Naive thymus-derived CD4-positive, alpha-beta T cell (primary cell): ENCODE measurements at regions not wholly inside any gene's neighbourhood (a gene's known extent, or its start where the extent isn't known, plus 50 kb on each side); places are given as distances from the start of the nearest gene placed in this dataset.
"Not testable (repeated sequence)": the region's sequence is repeated elsewhere in the genome, so short reads cannot be mapped to it uniquely, and the experiment has no call there.

Experiments
- ATAC-seq: fragments of 150-1000 bp; cut with Tn5 transposase; 2 replicates; pipeline ENCODE4 v1.10.0; 2021; ENCODE audit warnings: mild to moderate bottlenecking, moderate library complexity
- CTCF ChIA-PET: fragments of 350-600 bp; sonication (Branson Sonifier 250); formaldehyde crosslinking; loops from one replicate; lab custom pipeline; 2021; ENCODE audit warnings: antibody characterized with exemption; lab: Charles Lee
- POLR2A ChIA-PET: fragments of 350-600 bp; sonication (Branson Sonifier 250); formaldehyde crosslinking; loops from one replicate; lab custom pipeline; 2021; ENCODE audit warnings: antibody characterized with exemption, inconsistent platforms; lab: Charles Lee
- DNase-seq, 9 donors: peaks; one replicate each; pipeline versions ENCODE4 v3.0.0 to v3.0.0-alpha.2; 2020 to 2022; ENCODE audit warnings: mixed read lengths in 1 of 9
- H3K27ac ChIP-seq: one replicate; pipeline ENCODE4 v1.7.0; 2013; ENCODE audit warnings: mild to moderate bottlenecking, low read depth, low read length, moderate library complexity
- H3K27me3 ChIP-seq, 2 donors: one replicate each; pipeline ENCODE4 v1.7.0; 2013; ENCODE audit warnings: low read length in 2 of 2, mild to moderate bottlenecking in 2 of 2, moderate library complexity in 2 of 2; ENCODE audit not compliant: control insufficient read depth in 2 of 2, insufficient read depth in 2 of 2
- H3K36me3 ChIP-seq, 3 experiments: 1 replicate in 2 of 3; 2 replicates in 1 of 3; pipeline ENCODE4 v1.7.0; 2013; ENCODE audit warnings: low read length in 3 of 3, mild to moderate bottlenecking in 3 of 3, moderate library complexity in 1 of 3; ENCODE audit not compliant: insufficient read depth in 3 of 3, control insufficient read depth in 2 of 3
- H3K4me1 ChIP-seq, 2 donors: one replicate each; pipeline ENCODE4 v1.7.0; 2013; ENCODE audit warnings: low read length in 2 of 2, mild to moderate bottlenecking in 2 of 2, moderate library complexity in 1 of 2; ENCODE audit not compliant: control insufficient read depth in 2 of 2, insufficient read depth in 2 of 2
- H3K4me3 ChIP-seq: 2 replicates; pipeline ENCODE4 v1.7.0; 2013; ENCODE audit warnings: mild to moderate bottlenecking, low read length
- H3K9me3 ChIP-seq, 3 experiments: 1 replicate in 2 of 3; 2 replicates in 1 of 3; pipeline ENCODE4 v1.7.0; 2013; ENCODE audit warnings: low read length in 3 of 3; ENCODE audit not compliant: control insufficient read depth in 2 of 3
- H3K27ac Mint-ChIP-seq, 9 donors: one replicate each; pipeline ENCODE4 v1.8.0; 2020 to 2022; ENCODE audit warnings: mixed read lengths in 9 of 9, mild to moderate bottlenecking in 8 of 9, moderate library complexity in 5 of 9, inconsistent platforms in 2 of 9
- H3K27me3 Mint-ChIP-seq, 5 donors: one replicate each; pipeline ENCODE4 v1.8.0; 2021 to 2022; ENCODE audit warnings: mixed read lengths in 5 of 5, mild to moderate bottlenecking in 1 of 5
- H3K36me3 Mint-ChIP-seq, 5 donors: one replicate each; pipeline ENCODE4 v1.8.0; 2020 to 2022; ENCODE audit warnings: mixed read lengths in 5 of 5, mild to moderate bottlenecking in 3 of 5, inconsistent platforms in 1 of 5
- H3K4me1 Mint-ChIP-seq, 7 donors: one replicate each; pipeline ENCODE4 v1.8.0; 2020 to 2022; ENCODE audit warnings: mixed read lengths in 7 of 7, mild to moderate bottlenecking in 3 of 7, inconsistent platforms in 1 of 7
- H3K4me3 Mint-ChIP-seq, 10 donors: one replicate each; pipeline ENCODE4 v1.8.0; 2020 to 2022; ENCODE audit warnings: mild to moderate bottlenecking in 10 of 10, mixed read lengths in 10 of 10, moderate library complexity in 6 of 10, inconsistent platforms in 2 of 10
- H3K9me3 Mint-ChIP-seq, 11 donors: one replicate each; pipeline ENCODE4 v1.8.0; 2020 to 2022; ENCODE audit warnings: mixed read lengths in 11 of 11, mild to moderate bottlenecking in 4 of 11, inconsistent platforms in 1 of 11, moderate library complexity in 1 of 11
- intact Hi-C, 2 donors: fragments of 100-400 bp; cut with micrococcal nuclease; formaldehyde crosslinking; loops; one replicate each; pipeline ENCODE4 v1.15.1; 2023

DNA sequence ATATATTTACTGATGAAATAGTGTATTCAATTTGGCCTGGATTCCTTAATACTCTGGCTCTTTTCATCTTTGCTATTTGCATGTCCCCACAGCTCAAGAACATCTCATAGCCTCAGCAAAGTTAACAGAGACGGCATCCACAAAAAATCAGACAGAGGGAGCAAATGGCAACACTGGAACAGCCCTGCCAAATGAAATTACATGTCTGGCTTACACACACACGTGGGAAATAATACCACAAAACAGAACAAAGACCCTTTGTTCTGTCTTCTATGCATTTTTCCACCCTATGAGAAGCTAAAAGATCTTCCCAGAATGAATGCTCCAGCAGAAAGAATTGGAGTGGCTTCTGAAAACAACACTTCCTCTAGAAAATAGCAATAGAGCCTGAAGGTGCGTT is 139.5 kb downstream of the ALOX5 start:
- DNase-seq (no peak), ATAC-seq (no peak)
- peaks cover 0 to 28% (median 22%) of the 10 kb centered on the region in 5 donors for H3K36me3 Mint-ChIP-seq
- H3K27ac Mint-ChIP-seq, result no peak overlapping the region
- Histone ChIP-seq H3K4me3 (no peak overlapping the region), H3K27me3 (no peaks in the 10 kb centered on the region), H3K36me3 (no peaks in the 10 kb centered on the region), H3K27ac (no peak overlapping the region), H3K9me3 (no peaks in the 10 kb centered on the region), H3K4me1 (no peaks in the 10 kb centered on the region)
- POLR2A ChIA-PET, result no interaction called here
- H3K4me1 Mint-ChIP-seq, result peaks cover 5 to 41% (median 24%) of the 10 kb centered on the region in 7 donors
- CTCF ChIA-PET, result no interaction called here
- no peak overlapping the region for H3K4me3 Mint-ChIP-seq
- intact Hi-C loops, result no loop called here
- no peaks in the 10 kb centered on the region for H3K9me3 Mint-ChIP-seq
- no peaks in the 10 kb centered on the region for H3K27me3 Mint-ChIP-seq

DNA sequence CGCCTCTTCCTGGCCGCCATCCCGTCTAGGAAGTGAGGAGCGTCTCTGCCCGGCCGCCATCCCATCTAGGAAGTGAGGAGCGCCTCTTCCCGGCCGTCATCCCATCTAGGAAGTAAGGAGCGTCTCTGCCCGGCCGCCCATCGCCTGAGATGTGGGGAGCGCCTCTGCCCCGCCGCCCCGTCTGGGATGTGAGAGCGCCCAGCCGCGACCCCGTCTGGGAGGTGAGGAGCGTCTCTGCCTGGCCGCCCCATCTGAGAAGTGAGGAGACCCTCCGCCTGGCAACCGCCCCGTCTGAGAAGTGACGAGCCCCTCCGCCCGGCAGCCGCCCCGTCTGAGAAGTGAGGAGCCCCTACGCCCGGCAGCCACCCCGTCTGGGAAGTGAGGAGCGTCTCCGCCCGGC is 137.9 kb downstream of the ALOX5 start:
- peaks cover 0 to 24% (median 19%) of the 10 kb centered on the region in 5 donors for H3K36me3 Mint-ChIP-seq

DNA sequence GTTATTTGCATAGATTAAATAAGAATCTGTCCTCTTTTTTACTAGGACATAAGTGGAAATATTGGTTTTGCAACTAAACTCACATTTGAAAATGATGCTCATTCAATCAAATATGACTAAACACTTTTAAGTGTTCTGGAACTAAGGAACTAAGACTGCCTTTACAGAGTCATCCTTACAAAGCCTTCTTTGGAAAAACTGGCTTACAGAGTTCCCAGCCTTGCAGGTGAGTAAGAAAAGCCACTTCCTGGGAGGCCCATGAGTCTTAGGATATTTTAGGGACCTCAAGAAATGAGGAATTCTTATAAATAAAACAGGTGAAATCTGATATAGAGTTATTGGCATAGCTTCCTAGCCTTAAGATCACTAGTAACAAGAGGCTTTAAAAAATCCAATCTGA is 135.5 kb downstream of the ALOX5 start:
- DNase-seq, result no peak

More for the DNA sequence above, 137.9 kb downstream of the ALOX5 start:
- H3K27me3 ChIP-seq, H3K4me1 ChIP-seq, DNase-seq, H3K9me3 ChIP-seq, H3K4me3 Mint-ChIP-seq, H3K9me3 Mint-ChIP-seq, ATAC-seq, CTCF ChIA-PET, H3K27ac Mint-ChIP-seq, intact Hi-C loops, H3K27ac ChIP-seq, POLR2A ChIA-PET, H3K36me3 ChIP-seq, H3K27me3 Mint-ChIP-seq, H3K4me3 ChIP-seq: not testable (repeated sequence)
- peaks cover 5 to 29% (median 22%) of the 10 kb centered on the region in 7 donors for H3K4me1 Mint-ChIP-seq

DNA sequence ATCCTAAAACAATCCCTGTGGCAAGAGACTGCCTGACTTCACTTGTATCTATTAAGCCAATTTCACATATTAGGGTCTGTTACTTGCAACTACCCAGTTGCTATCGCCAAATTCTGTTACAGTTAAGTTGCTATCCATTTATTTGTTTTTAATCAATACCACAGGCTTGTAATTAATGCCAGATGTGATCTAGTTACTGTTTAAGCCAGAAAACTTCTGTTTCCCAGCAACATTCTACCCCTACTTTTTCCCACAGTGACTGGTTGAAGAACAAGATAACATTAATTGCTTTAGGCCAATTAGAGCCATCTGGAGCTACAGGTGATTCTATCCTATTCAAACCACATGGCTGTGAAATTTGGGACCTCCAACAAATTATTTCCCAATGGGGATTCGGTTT is 131.3 kb downstream of the ALOX5 start:
- no peaks in the 10 kb centered on the region for H3K36me3 ChIP-seq
- H3K27me3 ChIP-seq, result no peaks in the 10 kb centered on the region
- Mint-ChIP-seq H3K27me3 (peaks cover 0 to 5% (median 0%) of the 10 kb centered on the region in 5 donors), H3K9me3 (no peaks in the 10 kb centered on the region), H3K4me1 (peaks cover 0 to 29% (median 15%) of the 10 kb centered on the region in 7 donors), H3K36me3 (peaks cover 0 to 13% (median 0%) of the 10 kb centered on the region in 5 donors), H3K4me3 (no peak overlapping the region), H3K27ac (no peak overlapping the region)
- no peak for DNase-seq
- no peak for ATAC-seq
- ChIA-PET POLR2A (no interaction called here), CTCF (no interaction called here)
- H3K4me3 ChIP-seq, result no peak overlapping the region
- no peaks in the 10 kb centered on the region for H3K4me1 ChIP-seq
- intact Hi-C loops, result no loop called here
- no peak overlapping the region for H3K27ac ChIP-seq
- no peaks in the 10 kb centered on the region for H3K9me3 ChIP-seq

More for the DNA sequence above, 135.5 kb downstream of the ALOX5 start:
- intact Hi-C loops, result no loop called here
- no peak for ATAC-seq
- Mint-ChIP-seq H3K27ac (peak overlapping the region in 1 of 9 donors; percentile 54), H3K4me3 (no peak overlapping the region), H3K27me3 (no peaks in the 10 kb centered on the region), H3K9me3 (no peaks in the 10 kb centered on the region), H3K36me3 (peaks cover 0 to 10% (median 4%) of the 10 kb centered on the region in 5 donors), H3K4me1 (peaks cover 0 to 22% (median 9%) of the 10 kb centered on the region in 7 donors)
- CTCF ChIA-PET, result no interaction called here
- no peak overlapping the region for H3K4me3 ChIP-seq
- no peaks in the 10 kb centered on the region for H3K9me3 ChIP-seq
- no peaks in the 10 kb centered on the region for H3K27me3 ChIP-seq
- no peak overlapping the region for H3K27ac ChIP-seq
- H3K4me1 ChIP-seq, result no peaks in the 10 kb centered on the region
- H3K36me3 ChIP-seq, result no peaks in the 10 kb centered on the region
- POLR2A ChIA-PET, result no interaction called here

DNA sequence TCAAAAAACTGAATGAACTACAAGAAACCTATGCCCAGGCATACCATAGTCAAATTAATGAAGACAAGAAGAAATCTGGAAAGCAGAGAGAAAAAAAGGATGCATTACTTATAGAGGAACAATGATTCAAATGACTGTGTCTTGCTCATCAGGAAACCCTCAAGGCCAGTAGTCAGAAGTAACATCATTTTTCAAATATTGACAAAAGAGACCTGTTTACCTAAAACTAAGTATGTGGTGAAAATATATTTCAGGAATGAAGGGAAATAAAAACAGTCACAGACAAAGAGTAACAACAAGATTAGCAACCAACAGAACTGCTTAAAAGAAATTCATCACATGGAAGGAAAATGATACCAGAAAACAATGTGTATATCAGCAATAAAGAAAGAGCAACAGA is 128.4 kb downstream of the ALOX5 start:
- no peak overlapping the region for H3K27ac Mint-ChIP-seq
- no peak for ATAC-seq
- H3K4me3 ChIP-seq, result no peak overlapping the region

DNA sequence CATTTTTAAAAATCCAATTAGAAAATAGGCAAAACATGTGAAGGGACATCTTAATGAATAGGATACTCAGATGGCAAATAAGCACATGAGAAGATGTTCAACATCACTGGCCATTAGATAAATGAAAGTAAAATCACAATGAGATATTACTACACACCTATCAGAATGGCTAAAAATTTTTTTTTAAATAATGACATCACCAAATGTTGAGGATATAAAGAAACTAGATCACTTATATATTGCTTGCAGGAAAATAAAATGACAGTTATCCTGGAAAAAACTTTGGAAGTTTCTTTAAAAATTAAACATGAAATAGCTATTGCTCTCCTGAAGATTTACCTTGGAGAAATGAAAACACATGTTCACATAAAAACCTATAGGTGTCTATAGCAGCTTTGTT is 127.8 kb downstream of the ALOX5 start:
- H3K9me3 Mint-ChIP-seq, result peaks cover 0 to 10% (median 5%) of the 10 kb centered on the region in 11 donors
- peaks cover 0 to 22% (median 6%) of the 10 kb centered on the region in 5 donors for H3K36me3 Mint-ChIP-seq
- CTCF ChIA-PET, result no interaction called here
- DNase-seq (no peak), ATAC-seq (no peak)
- Histone ChIP-seq H3K27ac (no peak overlapping the region), H3K27me3 (no peaks in the 10 kb centered on the region), H3K9me3 (no peaks in the 10 kb centered on the region), H3K36me3 (no peaks in the 10 kb centered on the region), H3K4me1 (no peaks in the 10 kb centered on the region), H3K4me3 (no peak overlapping the region)
- H3K4me1 Mint-ChIP-seq, result peaks cover 0 to 32% (median 11%) of the 10 kb centered on the region in 7 donors
- intact Hi-C loops, result no loop called here
- no peak overlapping the region for H3K4me3 Mint-ChIP-seq
- peaks cover 0 to 5% (median 0%) of the 10 kb centered on the region in 5 donors for H3K27me3 Mint-ChIP-seq
- POLR2A ChIA-PET, result no interaction called here
- H3K27ac Mint-ChIP-seq, result no peak overlapping the region

More for the DNA sequence above, 128.4 kb downstream of the ALOX5 start:
- Histone ChIP-seq H3K27me3 (no peaks in the 10 kb centered on the region), H3K4me1 (no peaks in the 10 kb centered on the region), H3K27ac (no peak overlapping the region), H3K9me3 (no peaks in the 10 kb centered on the region), H3K36me3 (no peaks in the 10 kb centered on the region)
- Mint-ChIP-seq H3K27me3 (peaks cover 0 to 5% (median 0%) of the 10 kb centered on the region in 5 donors), H3K36me3 (peaks cover 0 to 15% (median 5%) of the 10 kb centered on the region in 5 donors), H3K4me3 (no peak overlapping the region), H3K4me1 (peaks cover 0 to 25% (median 11%) of the 10 kb centered on the region in 7 donors), H3K9me3 (peaks cover 0 to 4% (median 1%) of the 10 kb centered on the region in 11 donors)
- ChIA-PET POLR2A (no interaction called here), CTCF (no interaction called here)
- no peak for DNase-seq
- intact Hi-C loops, result no loop called here

DNA sequence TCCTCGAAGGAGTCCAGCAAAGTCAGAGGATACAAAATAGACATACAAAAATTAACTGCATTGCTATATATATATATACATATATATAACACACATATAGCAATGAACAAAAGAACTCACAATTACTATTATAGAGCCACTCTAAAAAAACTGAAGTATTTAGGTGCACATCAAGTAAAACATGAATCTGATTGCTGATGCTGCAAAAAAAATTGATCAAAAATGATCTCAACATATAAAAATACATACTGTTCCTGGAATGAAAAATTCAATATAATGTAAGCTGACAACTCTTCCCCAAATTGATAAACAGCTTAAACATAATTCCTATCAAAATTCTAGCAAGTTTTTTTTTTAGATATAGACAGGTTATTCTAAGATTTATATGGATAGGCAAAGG is 126.8 kb downstream of the ALOX5 start:
- H3K4me3 ChIP-seq, result no peak overlapping the region
- no peak for ATAC-seq
- DNase-seq, result no peak
- ChIA-PET POLR2A (no interaction called here), CTCF (no interaction called here)
- no peaks in the 10 kb centered on the region for H3K9me3 ChIP-seq
- no peaks in the 10 kb centered on the region for H3K27me3 ChIP-seq
- intact Hi-C loops, result no loop called here
- H3K9me3 Mint-ChIP-seq, result peaks cover 0 to 13% (median 7%) of the 10 kb centered on the region in 11 donors
- H3K36me3 ChIP-seq, result no peaks in the 10 kb centered on the region
- H3K4me3 Mint-ChIP-seq, result no peak overlapping the region
- H3K27me3 Mint-ChIP-seq, result peaks cover 0 to 5% (median 0%) of the 10 kb centered on the region in 5 donors
- H3K4me1 Mint-ChIP-seq, result peaks cover 1 to 32% (median 11%) of the 10 kb centered on the region in 7 donors
- no peaks in the 10 kb centered on the region for H3K4me1 ChIP-seq
- no peak overlapping the region for H3K27ac Mint-ChIP-seq
- H3K36me3 Mint-ChIP-seq, result peaks cover 1 to 25% (median 7%) of the 10 kb centered on the region in 5 donors
- H3K27ac ChIP-seq, result no peak overlapping the region
